Gastrocnemius medialis (tissue), 4 donors: ENCODE measurements at regions not wholly inside any gene's neighbourhood (a gene's known extent, or its start where the extent isn't known, plus 50 kb on each side); places are given as distances from the start of the nearest gene placed in this dataset.
"Not testable (repeated sequence)": the region's sequence is repeated elsewhere in the genome, so short reads cannot be mapped to it uniquely, and the experiment has no call there.

ENCODE experiments used
- ATAC-seq, 2 donors: fragments of 150-250 bp; one replicate each; pipeline ENCODE4 v1.9.1; 2016
- DNase-seq, 2 donors: peaks; one replicate each; pipeline ENCODE4 v3.0.0-alpha.2; 2019
- H3K27ac ChIP-seq, 4 donors: fragments of 200-600 bp; sonication (generic); 1 replicate in 1 of 4; 2 replicates in 3 of 4; pipeline ENCODE4 v1.5.1; 2016 to 2018; ENCODE audit warnings: mild to moderate bottlenecking in 2 of 4, moderate library complexity in 1 of 4
- H3K27me3 ChIP-seq, 3 donors: fragments of 200-600 bp; sonication (generic) in 2 of 3; 1 replicate in 1 of 3; 2 replicates in 2 of 3; pipeline versions ENCODE4 v1.5.1 to v1.6.0; 2016 to 2019; ENCODE audit warnings: mild to moderate bottlenecking in 1 of 3, moderate library complexity in 1 of 3
- H3K36me3 ChIP-seq, 2 donors: fragments of 200-600 bp; sonication (generic) in 1 of 2; one replicate each; pipeline ENCODE4 v1.5.1; 2017 to 2018
- H3K4me1 ChIP-seq, 2 donors: fragments of 200-600 bp; sonication (generic) in 1 of 2; one replicate each; pipeline ENCODE4 v1.5.1; 2016 to 2017; ENCODE audit warnings: mild to moderate bottlenecking in 2 of 2
- H3K4me3 ChIP-seq, 4 donors: fragments of 200-600 bp; sonication (generic) in 3 of 4; 1 replicate in 1 of 4; 2 replicates in 3 of 4; pipeline ENCODE4 v1.5.1; 2016 to 2019; ENCODE audit warnings: mild to moderate bottlenecking in 2 of 4
- H3K9me3 ChIP-seq, 3 donors: fragments of 200-600 bp; sonication (generic) in 2 of 3; 1 replicate in 1 of 3; 2 replicates in 2 of 3; pipeline ENCODE4 v1.5.1; 2016 to 2019
- CTCF ChIP-seq, 5 experiments: fragments of 450-650 bp in 3 of 5; fragments of 200-600 bp in 2 of 5; sonication (generic) in 2 of 5; IDR thresholded peaks in 4 of 5; conservative IDR thresholded peaks in 1 of 5; 1 replicate in 4 of 5; 2 replicates in 1 of 5; pipeline ENCODE4 v1.5.1; 2016 to 2019; ENCODE audit warnings: antibody characterized with exemption in 5 of 5, mild to moderate bottlenecking in 3 of 5, moderate library complexity in 3 of 5
- POLR2A ChIP-seq, 2 donors: fragments of 450-650 bp; IDR thresholded peaks; one replicate each; pipeline ENCODE4 v1.6.1; 2017; ENCODE audit warnings: antibody characterized with exemption in 2 of 2, mild to moderate bottlenecking in 2 of 2, moderate library complexity in 2 of 2
- in situ Hi-C, 4 donors: fragments of 200-750 bp; cut with MboI; loops; one replicate each; pipeline versions ENCODE4 v1.15.0 to v1.8.0; 2017; ENCODE audit warnings: low sequenced_read_pairs in 4 of 4
- intact Hi-C: fragments of 100-400 bp; cut with DNase I; formaldehyde crosslinking; loops from one replicate; pipeline ENCODE4 v1.15.1; 2023; ENCODE audit warnings: low total_unique reads

DNA sequence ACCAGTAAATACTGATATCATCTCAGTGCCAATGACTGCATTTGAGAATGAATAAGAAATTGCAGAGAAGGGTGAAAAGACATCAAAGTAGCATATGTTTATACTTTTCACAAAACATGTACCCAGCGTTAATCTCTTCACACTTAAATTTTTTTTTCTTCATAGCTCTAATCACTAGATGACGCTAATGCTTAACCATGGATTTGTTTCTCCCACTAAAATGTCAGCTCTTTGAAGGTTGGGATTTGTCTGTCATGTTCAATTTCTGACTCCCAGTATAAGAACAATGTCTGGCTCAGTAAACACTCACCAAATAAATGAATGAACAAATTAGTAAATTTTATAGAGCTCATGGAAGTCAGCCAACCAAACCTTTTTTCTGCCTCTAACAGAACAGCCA is 78.3 kb upstream of the LMCD1 start:
- Histone ChIP-seq H3K4me1 (no peaks in the 10 kb centered on the region), H3K9me3 (no peaks in the 10 kb centered on the region), H3K4me3 (no peak overlapping the region), H3K27ac (no peak overlapping the region), H3K36me3 (no peaks in the 10 kb centered on the region), H3K27me3 (no peaks in the 10 kb centered on the region)
- ATAC-seq (no peak), DNase-seq (no peak)
- intact Hi-C loops (no loop called here), in situ Hi-C loops (no loop called here)
- no peak for TF ChIP-seq POLR2A (IDR thresholded peaks at IDR 0.05)
- no peak for TF ChIP-seq CTCF (IDR thresholded peaks at IDR 0.05 in 4 of 5, conservative IDR thresholded peaks at IDR 0.05 in 1 of 5)

DNA sequence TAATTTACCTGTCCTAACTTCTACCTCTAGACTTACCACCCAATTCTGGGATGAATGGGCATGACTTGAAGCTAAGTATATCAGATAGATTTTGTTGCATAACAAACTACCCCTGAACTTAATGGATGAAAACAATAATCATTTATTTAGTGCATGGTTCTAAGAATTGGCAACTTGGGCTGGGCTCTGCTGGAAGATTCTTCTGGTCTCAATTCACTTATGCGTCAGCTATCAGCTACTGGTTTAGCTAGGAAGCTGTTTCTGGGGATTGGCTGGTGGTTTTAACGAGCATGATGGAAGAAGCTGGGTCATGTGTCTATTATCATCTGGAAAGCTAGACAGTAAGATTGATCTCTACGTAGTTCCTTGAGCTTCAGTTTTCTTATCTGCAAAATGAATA is 77.3 kb upstream of the LMCD1 start:
- DNase-seq (no peak), ATAC-seq (no peak)
- H3K4me3 ChIP-seq: no peak overlapping the region
- TF ChIP-seq POLR2A (IDR thresholded peaks at IDR 0.05): no peak
- no peak for TF ChIP-seq CTCF (IDR thresholded peaks at IDR 0.05 in 4 of 5, conservative IDR thresholded peaks at IDR 0.05 in 1 of 5)
- in situ Hi-C loops (no loop called here), intact Hi-C loops (no loop called here)
- H3K9me3 ChIP-seq: no peaks in the 10 kb centered on the region
- H3K27ac ChIP-seq: no peak overlapping the region
- H3K36me3 ChIP-seq: no peaks in the 10 kb centered on the region
- H3K4me1 ChIP-seq: no peaks in the 10 kb centered on the region
- H3K27me3 ChIP-seq: no peaks in the 10 kb centered on the region

DNA sequence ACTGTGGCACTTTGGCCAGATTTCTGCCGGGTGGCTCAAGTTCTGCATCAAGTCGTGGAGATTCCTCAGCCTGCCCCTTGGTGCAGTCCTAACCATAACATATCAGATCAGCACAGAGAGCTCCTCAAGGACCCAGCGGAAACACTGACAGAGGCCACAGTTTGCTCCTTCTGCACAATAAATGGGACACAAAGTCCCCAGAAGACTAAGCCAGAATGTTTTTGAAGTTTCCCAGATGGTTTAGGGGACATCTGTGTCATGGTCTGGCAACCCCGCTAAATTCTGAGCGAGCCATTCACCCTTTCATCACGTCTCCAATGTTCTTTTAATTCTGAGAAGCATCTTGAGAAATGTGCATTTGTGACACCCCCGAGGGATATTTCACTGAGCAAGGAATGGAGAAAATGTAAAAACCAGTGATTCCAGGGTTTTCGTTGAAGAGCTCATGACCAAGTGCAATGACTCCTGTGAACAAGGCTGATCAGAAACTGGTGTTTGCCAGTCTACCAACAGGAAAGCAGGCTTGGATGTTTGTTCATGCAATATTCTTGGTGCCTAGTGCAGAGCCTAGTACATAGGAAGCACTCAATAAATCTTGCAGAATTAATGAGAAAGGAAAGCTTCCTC is 64.8 kb upstream of the LMCD1 start:
- intact Hi-C loops: no loop called here
- DNase-seq (peak in 1 of 2 donors; percentile 55), ATAC-seq (peak; percentile 69 to 83)
- in situ Hi-C loops: no loop called here
- H3K4me1 ChIP-seq: no peaks in the 10 kb centered on the region
- no peaks in the 10 kb centered on the region for H3K9me3 ChIP-seq
- H3K4me3 ChIP-seq: no peak overlapping the region
- H3K27ac ChIP-seq: peak overlapping the region in 3 of 4 donors; percentile 24 to 65 (median 36)
- TF ChIP-seq CTCF (IDR thresholded peaks at IDR 0.05 in 4 of 5, conservative IDR thresholded peaks at IDR 0.05 in 1 of 5): no peak
- TF ChIP-seq POLR2A (IDR thresholded peaks at IDR 0.05): no peak
- no peaks in the 10 kb centered on the region for H3K27me3 ChIP-seq
- H3K36me3 ChIP-seq: no peaks in the 10 kb centered on the region

GRCh38 chr3:8438507-8439079 is 63.0 kb upstream of the LMCD1 start:
- TF ChIP-seq POLR2A (IDR thresholded peaks at IDR 0.05): no peak
- no peak for TF ChIP-seq CTCF (IDR thresholded peaks at IDR 0.05 in 4 of 5, conservative IDR thresholded peaks at IDR 0.05 in 1 of 5)
- H3K27ac ChIP-seq: peak overlapping the region in 2 of 4 donors; percentile 18 to 65
- in situ Hi-C loops (no loop called here), intact Hi-C loops (no loop called here)
- no peaks in the 10 kb centered on the region for H3K9me3 ChIP-seq
- no peak for ATAC-seq
- H3K27me3 ChIP-seq: no peaks in the 10 kb centered on the region
- H3K4me3 ChIP-seq: no peak overlapping the region
- DNase-seq: no peak
- no peaks in the 10 kb centered on the region for H3K4me1 ChIP-seq
- no peaks in the 10 kb centered on the region for H3K36me3 ChIP-seq

DNA sequence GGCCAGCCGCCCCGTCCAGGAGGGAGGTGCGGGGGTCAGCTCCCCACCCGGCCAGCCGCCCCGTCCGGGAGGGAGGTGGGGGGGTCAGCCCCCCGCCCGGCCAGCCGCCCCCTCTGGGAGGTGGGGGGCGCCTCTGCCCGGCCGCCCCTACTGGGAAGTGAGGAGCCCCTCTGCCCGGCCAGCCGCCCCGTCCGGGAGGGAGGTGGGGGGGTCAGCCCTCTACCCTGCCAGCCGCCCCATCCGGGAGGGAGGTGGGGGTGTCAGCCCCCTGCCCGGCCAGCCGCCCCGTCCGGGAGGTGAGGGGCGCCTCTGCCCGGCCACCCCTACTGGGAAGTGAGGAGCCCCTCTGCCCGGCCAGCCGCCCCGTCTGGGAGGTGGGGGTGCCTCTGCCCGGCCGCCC is 61.5 kb upstream of the LMCD1 start:
- not testable (repeated sequence) for H3K27me3 ChIP-seq, H3K36me3 ChIP-seq, H3K4me3 ChIP-seq, H3K27ac ChIP-seq, H3K9me3 ChIP-seq, H3K4me1 ChIP-seq, ATAC-seq, DNase-seq
- intact Hi-C loops: loop anchor here (5.0 kb wide), 1 partner anchor 122 kb away; no protein-coding TSS in a partner anchor
- in situ Hi-C loops: loop anchor here in 3 of 4 donors (5.0 kb wide), 2 partner anchors 167 to 182 kb away; no protein-coding TSS in a partner anchor
